ENCODE measurements at regions not wholly inside any gene's neighbourhood (a gene's known extent, or its start where the extent isn't known, plus 50 kb on each side); places are given as distances from the start of the nearest gene placed in this dataset.
"Not testable (repeated sequence)": the region's sequence is repeated elsewhere in the genome, so short reads cannot be mapped to it uniquely, and the experiment has no call there.

GRCh38 chr3:165502707-165503106 lies 306.5 kb upstream of the SLITRK3 start:
- no peak for TF ChIP-seq CTCF (IDR thresholded peaks at IDR 0.05 in 2 of 3, conservative IDR thresholded peaks at IDR 0.05 in 1 of 3; ENCODE audit: borderline replicate concordance in 1 of 3, insufficient read depth in 1 of 3, low read depth in 2 of 3, low read length in 2 of 3)
- no peak for TF ChIP-seq REST (IDR thresholded peaks at IDR 0.05; ENCODE audit: low read depth)
- TF ChIP-seq TCF7L2 (IDR thresholded peaks at IDR 0.05; ENCODE audit: borderline replicate concordance, extremely low read depth, insufficient read depth, insufficient read length) = no peak
- no peak for TF ChIP-seq ZFX (IDR thresholded peaks at IDR 0.05)
- TF ChIP-seq EGR1 (IDR thresholded peaks at IDR 0.05; ENCODE audit: low read depth) = no peak
- no peak for TF ChIP-seq MAX (IDR thresholded peaks at IDR 0.05)
- no peak for TF ChIP-seq JUND (IDR thresholded peaks at IDR 0.05)
- TF ChIP-seq ZBTB33 (IDR thresholded peaks at IDR 0.05; ENCODE audit: extremely low read depth, insufficient replicate concordance, low read length) = no peak
- TF ChIP-seq ELF1 (IDR thresholded peaks at IDR 0.05; ENCODE audit: borderline replicate concordance, low read depth) = no peak
- TF ChIP-seq EZH2 (IDR thresholded peaks at IDR 0.05) = no peak
- no peak for TF ChIP-seq SIN3A (IDR thresholded peaks at IDR 0.05; ENCODE audit: low read depth)
- TF ChIP-seq YY1 (IDR thresholded peaks at IDR 0.05; ENCODE audit: extremely low read depth, insufficient replicate concordance, low read depth, low read length) = no peak
- TF ChIP-seq CBX3 (IDR thresholded peaks at IDR 0.05; ENCODE audit: low read depth) = no peak
- TF ChIP-seq ATF3 (IDR thresholded peaks at IDR 0.05) = no peak
- Histone ChIP-seq H4K20me1 (ENCODE audit: insufficient read depth) (no peaks in the 10 kb centered on the region), H3K9me3 (ENCODE audit: control insufficient read depth in 1 of 2, insufficient read depth in 1 of 2, low read depth in 1 of 2, low read length in 2 of 2) (0 out of 4 replicates have a peak, but pooled peaks cover 0 to 4% of the 10 kb centered on the region in 2 experiments), H3K36me3 (ENCODE audit: control insufficient read depth in 1 of 2, insufficient read depth in 2 of 2, low read length in 2 of 2) (no peaks in the 10 kb centered on the region), H3K9me2 (ENCODE audit: insufficient read depth) (no peaks in the 10 kb centered on the region; the same call in 1 of the 2 replicates), H3K4me2 (ENCODE audit: low read length) (no peak overlapping the region), H3K9ac (ENCODE audit: low read length) (no peak overlapping the region), H3K4me3 (replicated peaks in 1 of 2; ENCODE audit: low read depth in 1 of 2, low read length in 2 of 2) (no peak overlapping the region), H3K27ac (ENCODE audit: low read depth, low read length) (no peak overlapping the region), H2AFZ (ENCODE audit: low read depth, low read length, poor library complexity, severe bottlenecking) (no peak overlapping the region), H3K27me3 (ENCODE audit: insufficient read depth, low read length) (no peaks in the 10 kb centered on the region), H3K79me2 (ENCODE audit: insufficient read depth, low read length) (no peaks in the 10 kb centered on the region), H3K4me1 (ENCODE audit: control insufficient read depth in 1 of 2, insufficient read depth in 2 of 2, low read length in 2 of 2) (no peaks in the 10 kb centered on the region)
- ATAC-seq (no peak), DNase-seq (ENCODE audit: low read depth, low spot score) (no peak)
- BruUV-seq (replicated peaks) = no TSS peak
- CTCF ChIA-PET = no interaction called here
- RAD21 ChIA-PET (ENCODE audit: low non-redundant PET in 1 of 2, low total read pairs in 2 of 2, uncharacterized antibody in 2 of 2, unreplicated experiment in 2 of 2) = no interaction called here
- POLR2A ChIA-PET = no interaction called here
- intact Hi-C loops (cut with micrococcal nuclease) = no loop called here

GRCh38 chr3:165498742-165499141 lies 302.6 kb upstream of the SLITRK3 start:
- H3K4me2 ChIP-seq (ENCODE audit: low read length); H4K20me1 ChIP-seq (ENCODE audit: insufficient read depth); H3K9me2 ChIP-seq (ENCODE audit: insufficient read depth); RAD21 ChIA-PET (ENCODE audit: low non-redundant PET in 1 of 2, low total read pairs in 2 of 2, uncharacterized antibody in 2 of 2, unreplicated experiment in 2 of 2); CTCF ChIA-PET; H3K79me2 ChIP-seq (ENCODE audit: insufficient read depth, low read length); H3K4me3 ChIP-seq (replicated peaks in 1 of 2; ENCODE audit: low read depth in 1 of 2, low read length in 2 of 2); ATAC-seq; H3K9me3 ChIP-seq (ENCODE audit: control insufficient read depth in 1 of 2, insufficient read depth in 1 of 2, low read depth in 1 of 2, low read length in 2 of 2); BruUV-seq (replicated peaks); H3K9ac ChIP-seq (ENCODE audit: low read length); H3K36me3 ChIP-seq (ENCODE audit: control insufficient read depth in 1 of 2, insufficient read depth in 2 of 2, low read length in 2 of 2); H3K4me1 ChIP-seq (ENCODE audit: control insufficient read depth in 1 of 2, insufficient read depth in 2 of 2, low read length in 2 of 2); POLR2A ChIA-PET; H3K27ac ChIP-seq (ENCODE audit: low read depth, low read length); H2AFZ ChIP-seq (ENCODE audit: low read depth, low read length, poor library complexity, severe bottlenecking); intact Hi-C loops (cut with micrococcal nuclease); H3K27me3 ChIP-seq (ENCODE audit: insufficient read depth, low read length); DNase-seq (ENCODE audit: low read depth, low spot score): not testable (repeated sequence)
